ENCODE measurements at regions not wholly inside any gene's neighbourhood (a gene's known extent, or its start where the extent isn't known, plus 50 kb on each side); places are given as distances from the start of the nearest gene placed in this dataset.
"Not testable (repeated sequence)": the region's sequence is repeated elsewhere in the genome, so short reads cannot be mapped to it uniquely, and the experiment has no call there.

DNA sequence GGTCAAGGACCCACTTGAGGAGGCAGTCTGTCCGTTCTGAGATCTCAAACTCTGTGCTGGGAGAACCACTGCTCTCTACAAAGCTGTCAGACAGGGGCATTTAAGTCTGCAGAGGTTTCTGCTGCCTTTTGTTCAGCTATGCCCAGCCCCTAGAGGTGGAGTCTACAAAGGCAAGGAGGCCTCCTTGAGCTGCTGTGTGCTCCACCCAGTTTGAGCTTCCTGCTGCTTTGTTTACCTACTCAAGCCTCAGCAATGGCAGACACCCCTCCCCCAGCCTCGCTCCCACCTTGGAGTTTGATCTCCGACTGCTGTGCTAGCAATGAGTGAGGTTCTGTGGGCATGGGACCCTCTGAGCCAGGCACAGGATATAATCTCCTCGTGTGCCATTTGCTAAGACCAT is 156.8 kb upstream of the ARPP21 start:
- TF ChIP-seq, protein P1, sequence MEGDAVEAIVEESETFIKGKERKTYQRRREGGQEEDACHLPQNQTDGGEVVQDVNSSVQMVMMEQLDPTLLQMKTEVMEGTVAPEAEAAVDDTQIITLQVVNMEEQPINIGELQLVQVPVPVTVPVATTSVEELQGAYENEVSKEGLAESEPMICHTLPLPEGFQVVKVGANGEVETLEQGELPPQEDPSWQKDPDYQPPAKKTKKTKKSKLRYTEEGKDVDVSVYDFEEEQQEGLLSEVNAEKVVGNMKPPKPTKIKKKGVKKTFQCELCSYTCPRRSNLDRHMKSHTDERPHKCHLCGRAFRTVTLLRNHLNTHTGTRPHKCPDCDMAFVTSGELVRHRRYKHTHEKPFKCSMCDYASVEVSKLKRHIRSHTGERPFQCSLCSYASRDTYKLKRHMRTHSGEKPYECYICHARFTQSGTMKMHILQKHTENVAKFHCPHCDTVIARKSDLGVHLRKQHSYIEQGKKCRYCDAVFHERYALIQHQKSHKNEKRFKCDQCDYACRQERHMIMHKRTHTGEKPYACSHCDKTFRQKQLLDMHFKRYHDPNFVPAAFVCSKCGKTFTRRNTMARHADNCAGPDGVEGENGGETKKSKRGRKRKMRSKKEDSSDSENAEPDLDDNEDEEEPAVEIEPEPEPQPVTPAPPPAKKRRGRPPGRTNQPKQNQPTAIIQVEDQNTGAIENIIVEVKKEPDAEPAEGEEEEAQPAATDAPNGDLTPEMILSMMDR (IDR thresholded peaks at IDR 0.05) = not testable (repeated sequence)
- TF ChIP-seq POLR2AphosphoS5 (IDR thresholded peaks at IDR 0.05) = not testable (repeated sequence)

All from sigmoid colon (tissue), 4 donors.